Erythroblast (primary cell): ENCODE measurements at regions not wholly inside any gene's neighbourhood (a gene's known extent, or its start where the extent isn't known, plus 50 kb on each side); places are given as distances from the start of the nearest gene placed in this dataset.

Source experiments
- GATA1 ChIP-seq: IDR thresholded peaks from 2 replicates; pipeline ENCODE4 v1.6.1; 2011; ENCODE audit warnings: low read depth, mild to moderate bottlenecking, control low read depth, low read length, moderate library complexity
- POLR2A ChIP-seq: IDR thresholded peaks from 2 replicates; pipeline ENCODE4 v1.6.1; 2011; ENCODE audit warnings: mild to moderate bottlenecking, low read length

DNA sequence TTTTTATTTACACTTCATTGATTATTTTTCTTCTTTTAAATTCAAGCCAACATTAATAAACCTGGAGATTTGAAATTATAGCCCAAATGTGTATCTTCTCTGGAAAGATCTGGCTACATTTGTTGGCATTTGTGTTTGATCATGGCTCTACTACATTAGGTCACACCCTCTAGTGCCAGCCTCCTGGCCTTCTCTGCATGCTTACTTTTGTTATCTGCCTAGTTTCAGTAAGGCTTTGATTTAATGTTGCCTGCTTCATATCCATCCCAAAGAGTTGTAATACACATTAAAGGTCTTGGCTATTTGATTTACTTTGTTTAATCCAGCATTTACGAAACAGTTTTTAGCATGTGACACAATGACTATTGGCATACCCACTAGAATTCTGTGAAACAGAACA is 224.5 kb downstream of the TRAM1L1 start:
- TF ChIP-seq POLR2A (no peak), GATA1 (no peak)
